Sigmoid colon (tissue), 6 donors: ENCODE measurements at regions not wholly inside any gene's neighbourhood (a gene's known extent, or its start where the extent isn't known, plus 50 kb on each side); places are given as distances from the start of the nearest gene placed in this dataset.

Source experiments
- DNase-seq: peaks from one replicate; pipeline ENCODE4 v3.0.0-alpha.2; 2019
- H3K27ac ChIP-seq, 4 donors: fragments of 200-600 bp; sonication (generic); one replicate each; pipeline ENCODE4 v1.5.1; 2016 to 2019; ENCODE audit warnings: mild to moderate bottlenecking in 1 of 4
- H3K27me3 ChIP-seq, 3 donors: fragments of 200-600 bp; sonication (generic); one replicate each; pipeline ENCODE4 v1.5.1; 2019; ENCODE audit warnings: mild to moderate bottlenecking in 1 of 3
- H3K36me3 ChIP-seq, 4 donors: fragments of 200-600 bp; sonication (generic); one replicate each; pipeline ENCODE4 v1.5.1; 2016 to 2019
- H3K4me1 ChIP-seq, 4 donors: fragments of 200-600 bp; sonication (generic); one replicate each; pipeline ENCODE4 v1.5.1; 2017 to 2019
- H3K4me3 ChIP-seq, 4 donors: fragments of 200-600 bp; sonication (generic); one replicate each; pipeline ENCODE4 v1.5.1; 2017 to 2019; ENCODE audit warnings: mild to moderate bottlenecking in 2 of 4, moderate library complexity in 1 of 4
- H3K9me3 ChIP-seq, 4 donors: fragments of 200-600 bp in 3 of 4; sonication (generic) in 3 of 4; one replicate each; pipeline versions ENCODE4 v1.5.1 to v1.6.1; 2013 to 2019
- EP300 ChIP-seq, 4 donors: sonication (generic); formaldehyde crosslinking; IDR thresholded peaks; one replicate each; pipeline ENCODE4 v1.6.1; 2017; ENCODE audit warnings: antibody characterized with exemption in 4 of 4
- POLR2A ChIP-seq, 2 donors: fragments of 450-650 bp; IDR thresholded peaks; one replicate each; pipeline ENCODE4 v1.6.1; 2016; ENCODE audit warnings: antibody characterized with exemption in 2 of 2, mild to moderate bottlenecking in 2 of 2, moderate library complexity in 2 of 2
- POLR2AphosphoS5 ChIP-seq, 4 donors: sonication (generic); formaldehyde crosslinking; IDR thresholded peaks; one replicate each; pipeline ENCODE4 v1.6.1; 2017; ENCODE audit warnings: antibody characterized with exemption in 4 of 4
- WGBS, 2 donors: extraction: QIAGEN DNeasy Blood & Tissue Kit; methylation state at CpG; one replicate each; pipeline ENCODE4 v1.1.7; 2013; 5-methylcytosine and 5-hydroxymethylcytosine counted together
- intact Hi-C: fragments of 100-400 bp; cut with DNase I; formaldehyde crosslinking; loops from one replicate; pipeline ENCODE4 v1.15.1; 2023
- TF ChIP-seq, protein P1 (sequence below), 4 experiments: fragments of 450-650 bp in 3 of 4; fragments of 200-600 bp in 1 of 4; IDR thresholded peaks; one replicate each; pipeline ENCODE4 v1.5.1; 2016 to 2019; ENCODE audit warnings: antibody characterized with exemption in 4 of 4, mild to moderate bottlenecking in 3 of 4, moderate library complexity in 2 of 4
- donor health status: healthy with polysubstance abuse.
- donor health status: healthy.

DNA sequence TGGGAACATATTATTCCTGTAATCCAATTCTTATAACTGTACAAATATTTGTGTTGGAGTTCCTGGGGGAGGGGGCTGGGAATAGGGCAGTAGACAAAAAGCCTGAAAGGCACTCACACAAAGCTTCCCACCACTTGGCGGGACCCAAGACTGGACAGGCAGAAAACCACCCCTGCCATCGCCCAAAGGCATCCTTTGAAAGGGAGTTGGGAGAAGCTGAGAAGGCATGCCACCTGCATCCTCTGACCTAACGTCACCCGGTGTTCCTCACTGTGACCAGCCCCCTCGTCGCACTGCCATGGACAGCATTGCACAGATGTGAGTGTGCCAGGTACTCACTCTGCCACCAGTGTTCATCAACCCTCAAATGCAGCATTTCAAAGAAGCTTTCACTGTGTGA, 80.6 kb upstream of the SMIM23 start:
- 80 to 88% methylated on average over 6 of the region's 6 CpGs for WGBS, 2 donors
- TF ChIP-seq, protein P1, sequence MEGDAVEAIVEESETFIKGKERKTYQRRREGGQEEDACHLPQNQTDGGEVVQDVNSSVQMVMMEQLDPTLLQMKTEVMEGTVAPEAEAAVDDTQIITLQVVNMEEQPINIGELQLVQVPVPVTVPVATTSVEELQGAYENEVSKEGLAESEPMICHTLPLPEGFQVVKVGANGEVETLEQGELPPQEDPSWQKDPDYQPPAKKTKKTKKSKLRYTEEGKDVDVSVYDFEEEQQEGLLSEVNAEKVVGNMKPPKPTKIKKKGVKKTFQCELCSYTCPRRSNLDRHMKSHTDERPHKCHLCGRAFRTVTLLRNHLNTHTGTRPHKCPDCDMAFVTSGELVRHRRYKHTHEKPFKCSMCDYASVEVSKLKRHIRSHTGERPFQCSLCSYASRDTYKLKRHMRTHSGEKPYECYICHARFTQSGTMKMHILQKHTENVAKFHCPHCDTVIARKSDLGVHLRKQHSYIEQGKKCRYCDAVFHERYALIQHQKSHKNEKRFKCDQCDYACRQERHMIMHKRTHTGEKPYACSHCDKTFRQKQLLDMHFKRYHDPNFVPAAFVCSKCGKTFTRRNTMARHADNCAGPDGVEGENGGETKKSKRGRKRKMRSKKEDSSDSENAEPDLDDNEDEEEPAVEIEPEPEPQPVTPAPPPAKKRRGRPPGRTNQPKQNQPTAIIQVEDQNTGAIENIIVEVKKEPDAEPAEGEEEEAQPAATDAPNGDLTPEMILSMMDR (IDR thresholded peaks at IDR 0.05): no peak
- no peak for TF ChIP-seq EP300 (IDR thresholded peaks at IDR 0.05)

GRCh38 chr5:171705830-171706468, 79.7 kb upstream of the SMIM23 start:
- 84 to 88% methylated on average over 7 of the region's 7 CpGs for WGBS, 2 donors
- intact Hi-C loops: no loop called here
- DNase-seq: no peak
- Histone ChIP-seq H3K36me3 (no peaks in the 10 kb centered on the region), H3K4me1 (no peaks in the 10 kb centered on the region), H3K9me3 (peaks cover 0 to 3% (median 0%) of the 10 kb centered on the region in 4 donors), H3K27me3 (no peaks in the 10 kb centered on the region), H3K4me3 (no peak overlapping the region), H3K27ac (no peak overlapping the region)
- TF ChIP-seq POLR2A (IDR thresholded peaks at IDR 0.05) (no peak), POLR2AphosphoS5 (IDR thresholded peaks at IDR 0.05) (no peak), EP300 (IDR thresholded peaks at IDR 0.05) (no peak)
- TF ChIP-seq, protein P1 (IDR thresholded peaks at IDR 0.05): no peak

More for the DNA sequence above, 80.6 kb upstream of the SMIM23 start:
- H3K4me3 ChIP-seq: no peak overlapping the region
- no peaks in the 10 kb centered on the region for H3K27me3 ChIP-seq
- DNase-seq: no peak
- no peak overlapping the region for H3K27ac ChIP-seq
- H3K36me3 ChIP-seq: no peaks in the 10 kb centered on the region
- intact Hi-C loops: no loop called here
- peaks cover 0 to 2% (median 0%) of the 10 kb centered on the region in 4 donors for H3K9me3 ChIP-seq
- no peaks in the 10 kb centered on the region for H3K4me1 ChIP-seq

DNA sequence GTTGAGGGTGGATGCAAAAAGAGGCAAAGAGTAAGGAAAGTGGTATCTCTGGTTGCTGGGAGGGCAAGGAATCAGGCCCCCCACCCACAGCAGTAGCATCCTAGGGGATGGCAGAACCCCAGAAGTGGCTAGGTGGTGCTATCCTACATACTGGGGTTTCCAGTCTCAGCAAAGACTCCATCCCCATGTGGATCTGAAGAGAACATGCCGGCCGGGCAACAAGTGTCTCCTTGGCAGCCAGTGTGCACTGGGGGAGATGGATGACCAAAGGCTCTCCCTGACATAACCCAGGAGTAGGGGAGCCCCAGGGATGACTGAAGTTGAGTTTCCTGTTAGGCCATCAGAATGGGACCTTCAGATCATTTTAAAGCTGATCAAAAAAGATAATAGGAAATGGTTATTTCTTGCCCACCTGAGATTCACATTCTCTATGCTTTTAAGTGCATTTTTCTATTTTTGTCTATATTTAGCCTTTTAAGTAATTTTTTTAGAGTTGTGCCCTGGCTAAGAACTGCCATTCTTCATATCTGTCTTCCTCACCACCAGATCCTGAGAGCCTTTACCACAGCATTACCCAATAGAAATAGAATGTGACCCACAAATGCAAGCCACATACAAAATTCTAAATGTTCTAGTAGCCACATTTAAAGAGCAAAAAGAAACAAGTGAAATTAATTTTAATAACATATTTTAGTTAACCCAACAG, 78.7 kb upstream of the SMIM23 start:
- Histone ChIP-seq H3K27ac (no peak overlapping the region), H3K4me3 (no peak overlapping the region), H3K9me3 (peaks cover 0 to 3% (median 0%) of the 10 kb centered on the region in 4 donors), H3K36me3 (no peaks in the 10 kb centered on the region), H3K27me3 (no peaks in the 10 kb centered on the region), H3K4me1 (no peaks in the 10 kb centered on the region)
- 95% methylated on average over 2 of the region's 2 CpGs for WGBS, 2 donors
- TF ChIP-seq POLR2AphosphoS5 (IDR thresholded peaks at IDR 0.05) (no peak), EP300 (IDR thresholded peaks at IDR 0.05) (no peak), POLR2A (IDR thresholded peaks at IDR 0.05) (no peak)
- TF ChIP-seq, protein P1 (IDR thresholded peaks at IDR 0.05): no peak
- intact Hi-C loops: no loop called here
- DNase-seq: no peak

DNA sequence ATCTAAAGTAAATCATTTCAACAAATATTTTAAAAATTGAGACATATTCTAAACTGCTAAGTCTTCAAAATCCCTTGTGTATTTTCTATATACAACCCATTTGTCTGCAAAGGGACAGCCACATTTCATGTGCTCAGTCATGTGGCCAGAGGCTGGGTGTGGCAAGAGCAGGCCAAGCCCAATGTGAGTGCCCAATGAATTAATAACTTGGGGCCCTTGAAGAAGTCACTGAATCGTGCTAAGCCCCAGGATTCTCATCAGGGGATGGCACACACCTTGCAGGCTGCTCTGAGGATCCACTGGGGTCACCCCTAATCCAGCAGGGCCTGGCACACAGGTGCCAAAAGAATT, 78.2 kb upstream of the SMIM23 start:
- intact Hi-C loops: no loop called here
- no peaks in the 10 kb centered on the region for H3K36me3 ChIP-seq
- WGBS, 2 donors: 32 to 73% methylated on average over 1 of the region's 1 CpG

More for the DNA sequence above, 78.2 kb upstream of the SMIM23 start:
- Histone ChIP-seq H3K4me1 (no peaks in the 10 kb centered on the region), H3K27me3 (no peaks in the 10 kb centered on the region), H3K9me3 (peaks cover 0 to 3% (median 0%) of the 10 kb centered on the region in 4 donors), H3K27ac (no peak overlapping the region), H3K4me3 (no peak overlapping the region)
- DNase-seq: no peak
- TF ChIP-seq, protein P1 (IDR thresholded peaks at IDR 0.05): no peak
